ENCODE measurements at regions not wholly inside any gene's neighbourhood (a gene's known extent, or its start where the extent isn't known, plus 50 kb on each side); places are given as distances from the start of the nearest gene placed in this dataset.

GRCh38 chrX:116378961-116379360, 57.4 kb upstream of the SLC6A14 start:
- no peak for TF ChIP-seq RAD21 (IDR thresholded peaks at IDR 0.05; ENCODE audit: low read depth)
- TF ChIP-seq, protein P1, sequence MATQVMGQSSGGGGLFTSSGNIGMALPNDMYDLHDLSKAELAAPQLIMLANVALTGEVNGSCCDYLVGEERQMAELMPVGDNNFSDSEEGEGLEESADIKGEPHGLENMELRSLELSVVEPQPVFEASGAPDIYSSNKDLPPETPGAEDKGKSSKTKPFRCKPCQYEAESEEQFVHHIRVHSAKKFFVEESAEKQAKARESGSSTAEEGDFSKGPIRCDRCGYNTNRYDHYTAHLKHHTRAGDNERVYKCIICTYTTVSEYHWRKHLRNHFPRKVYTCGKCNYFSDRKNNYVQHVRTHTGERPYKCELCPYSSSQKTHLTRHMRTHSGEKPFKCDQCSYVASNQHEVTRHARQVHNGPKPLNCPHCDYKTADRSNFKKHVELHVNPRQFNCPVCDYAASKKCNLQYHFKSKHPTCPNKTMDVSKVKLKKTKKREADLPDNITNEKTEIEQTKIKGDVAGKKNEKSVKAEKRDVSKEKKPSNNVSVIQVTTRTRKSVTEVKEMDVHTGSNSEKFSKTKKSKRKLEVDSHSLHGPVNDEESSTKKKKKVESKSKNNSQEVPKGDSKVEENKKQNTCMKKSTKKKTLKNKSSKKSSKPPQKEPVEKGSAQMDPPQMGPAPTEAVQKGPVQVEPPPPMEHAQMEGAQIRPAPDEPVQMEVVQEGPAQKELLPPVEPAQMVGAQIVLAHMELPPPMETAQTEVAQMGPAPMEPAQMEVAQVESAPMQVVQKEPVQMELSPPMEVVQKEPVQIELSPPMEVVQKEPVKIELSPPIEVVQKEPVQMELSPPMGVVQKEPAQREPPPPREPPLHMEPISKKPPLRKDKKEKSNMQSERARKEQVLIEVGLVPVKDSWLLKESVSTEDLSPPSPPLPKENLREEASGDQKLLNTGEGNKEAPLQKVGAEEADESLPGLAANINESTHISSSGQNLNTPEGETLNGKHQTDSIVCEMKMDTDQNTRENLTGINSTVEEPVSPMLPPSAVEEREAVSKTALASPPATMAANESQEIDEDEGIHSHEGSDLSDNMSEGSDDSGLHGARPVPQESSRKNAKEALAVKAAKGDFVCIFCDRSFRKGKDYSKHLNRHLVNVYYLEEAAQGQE (IDR thresholded peaks at IDR 0.05; ENCODE audit: low read depth): no peak
- no peak for TF ChIP-seq NFIC (IDR thresholded peaks at IDR 0.05)
- TF ChIP-seq FOXM1 (IDR thresholded peaks at IDR 0.05; ENCODE audit: borderline replicate concordance, low read depth): no peak
- no peak for TF ChIP-seq TAF1 (IDR thresholded peaks at IDR 0.05; ENCODE audit: low read depth)
- TF ChIP-seq, protein P2, sequence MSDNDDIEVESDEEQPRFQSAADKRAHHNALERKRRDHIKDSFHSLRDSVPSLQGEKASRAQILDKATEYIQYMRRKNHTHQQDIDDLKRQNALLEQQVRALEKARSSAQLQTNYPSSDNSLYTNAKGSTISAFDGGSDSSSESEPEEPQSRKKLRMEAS (IDR thresholded peaks at IDR 0.05): no peak
- no peak for TF ChIP-seq CEBPB (IDR thresholded peaks at IDR 0.05)
- TF ChIP-seq CREB1 (IDR thresholded peaks at IDR 0.05; ENCODE audit: low read depth): no peak
- TF ChIP-seq TEAD4 (IDR thresholded peaks at IDR 0.05): no peak
- TF ChIP-seq, protein P3, sequence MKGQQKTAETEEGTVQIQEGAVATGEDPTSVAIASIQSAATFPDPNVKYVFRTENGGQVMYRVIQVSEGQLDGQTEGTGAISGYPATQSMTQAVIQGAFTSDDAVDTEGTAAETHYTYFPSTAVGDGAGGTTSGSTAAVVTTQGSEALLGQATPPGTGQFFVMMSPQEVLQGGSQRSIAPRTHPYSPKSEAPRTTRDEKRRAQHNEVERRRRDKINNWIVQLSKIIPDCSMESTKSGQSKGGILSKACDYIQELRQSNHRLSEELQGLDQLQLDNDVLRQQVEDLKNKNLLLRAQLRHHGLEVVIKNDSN (IDR thresholded peaks at IDR 0.05): no peak

Measured in Ishikawa (cell line).